Right atrium auricular region (tissue), 2 donors: ENCODE measurements at regions not wholly inside any gene's neighbourhood (a gene's known extent, or its start where the extent isn't known, plus 50 kb on each side); places are given as distances from the start of the nearest gene placed in this dataset.
"Not testable (repeated sequence)": the region's sequence is repeated elsewhere in the genome, so short reads cannot be mapped to it uniquely, and the experiment has no call there.

Source experiments
- DNase-seq: peaks from one replicate; pipeline ENCODE4 v3.0.0-alpha.2; 2019; ENCODE audit warnings: low spot score
- H3K27ac ChIP-seq, 2 donors: fragments of 200-600 bp; sonication (generic); 1 replicate in 1 of 2; 2 replicates in 1 of 2; pipeline ENCODE4 v1.5.1; 2016 to 2019
- H3K27me3 ChIP-seq, 2 donors: fragments of 200-600 bp; sonication (generic); one replicate each; pipeline versions ENCODE4 v1.5.1 to v1.6.0; 2017 to 2019
- H3K36me3 ChIP-seq: fragments of 200-600 bp; sonication (generic); one replicate; pipeline ENCODE4 v1.5.1; 2016
- H3K4me1 ChIP-seq, 2 donors: fragments of 200-600 bp; sonication (generic); one replicate each; pipeline versions ENCODE4 v1.5.1 to v1.6.0; 2017 to 2019
- H3K4me3 ChIP-seq, 2 donors: fragments of 200-600 bp; sonication (generic); 1 replicate in 1 of 2; 2 replicates in 1 of 2; pipeline ENCODE4 v1.5.1; 2017 to 2019; ENCODE audit warnings: mild to moderate bottlenecking in 1 of 2, moderate library complexity in 1 of 2
- H3K9me3 ChIP-seq, 2 donors: fragments of 200-600 bp; sonication (generic); one replicate each; pipeline ENCODE4 v1.5.1; 2019
- CTCF ChIP-seq, 2 donors: fragments of 200-600 bp; sonication (generic); IDR thresholded peaks; one replicate each; pipeline ENCODE4 v1.5.1; 2019; ENCODE audit warnings: antibody characterized with exemption in 2 of 2

- DNase-seq = no peak
- Histone ChIP-seq H3K27me3 (no peaks in the 10 kb centered on the region), H3K4me3 (no peak overlapping the region), H3K4me1 (no peaks in the 10 kb centered on the region), H3K36me3 (no peaks in the 10 kb centered on the region), H3K9me3 (no peaks in the 10 kb centered on the region), H3K27ac (no peak overlapping the region)
- no peak for TF ChIP-seq CTCF (IDR thresholded peaks at IDR 0.05)
Observed at GRCh38 chr13:33665626-33666175, 152.2 kb upstream of the RFC3 start.

DNA sequence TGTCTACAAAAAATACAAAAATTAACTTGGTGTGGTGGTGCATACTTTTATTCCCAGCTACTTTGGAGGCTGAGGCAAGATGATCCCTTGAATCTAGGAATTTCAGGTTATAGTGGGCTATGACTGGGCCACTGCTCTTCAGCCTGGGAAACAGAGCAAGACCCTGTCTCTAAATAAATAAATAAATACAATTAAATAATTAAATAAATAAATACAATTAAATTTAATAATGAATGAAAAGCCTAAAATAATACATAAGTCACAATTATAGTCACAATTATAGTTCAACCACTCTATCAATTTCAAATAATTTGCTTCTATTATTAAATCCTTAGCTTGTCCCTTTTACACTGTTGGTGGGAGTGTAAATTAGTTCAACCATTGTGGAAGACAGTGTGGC is 146.4 kb upstream of the RFC3 start:
- TF ChIP-seq CTCF (IDR thresholded peaks at IDR 0.05) = no peak
- no peak overlapping the region for H3K27ac ChIP-seq
- no peak for DNase-seq
- H3K9me3 ChIP-seq = no peaks in the 10 kb centered on the region
- no peaks in the 10 kb centered on the region for H3K27me3 ChIP-seq
- H3K36me3 ChIP-seq = no peaks in the 10 kb centered on the region
- H3K4me3 ChIP-seq = no peak overlapping the region
- peaks cover 0 to 12% of the 10 kb centered on the region in 2 donors for H3K4me1 ChIP-seq

- not testable (repeated sequence) for H3K4me3 ChIP-seq, H3K27me3 ChIP-seq, H3K9me3 ChIP-seq, H3K27ac ChIP-seq, DNase-seq, H3K36me3 ChIP-seq
- peaks cover 0 to 16% of the 10 kb centered on the region in 2 donors for H3K4me1 ChIP-seq
Observed at GRCh38 chr13:33672022-33672421, 145.9 kb upstream of the RFC3 start.

DNA sequence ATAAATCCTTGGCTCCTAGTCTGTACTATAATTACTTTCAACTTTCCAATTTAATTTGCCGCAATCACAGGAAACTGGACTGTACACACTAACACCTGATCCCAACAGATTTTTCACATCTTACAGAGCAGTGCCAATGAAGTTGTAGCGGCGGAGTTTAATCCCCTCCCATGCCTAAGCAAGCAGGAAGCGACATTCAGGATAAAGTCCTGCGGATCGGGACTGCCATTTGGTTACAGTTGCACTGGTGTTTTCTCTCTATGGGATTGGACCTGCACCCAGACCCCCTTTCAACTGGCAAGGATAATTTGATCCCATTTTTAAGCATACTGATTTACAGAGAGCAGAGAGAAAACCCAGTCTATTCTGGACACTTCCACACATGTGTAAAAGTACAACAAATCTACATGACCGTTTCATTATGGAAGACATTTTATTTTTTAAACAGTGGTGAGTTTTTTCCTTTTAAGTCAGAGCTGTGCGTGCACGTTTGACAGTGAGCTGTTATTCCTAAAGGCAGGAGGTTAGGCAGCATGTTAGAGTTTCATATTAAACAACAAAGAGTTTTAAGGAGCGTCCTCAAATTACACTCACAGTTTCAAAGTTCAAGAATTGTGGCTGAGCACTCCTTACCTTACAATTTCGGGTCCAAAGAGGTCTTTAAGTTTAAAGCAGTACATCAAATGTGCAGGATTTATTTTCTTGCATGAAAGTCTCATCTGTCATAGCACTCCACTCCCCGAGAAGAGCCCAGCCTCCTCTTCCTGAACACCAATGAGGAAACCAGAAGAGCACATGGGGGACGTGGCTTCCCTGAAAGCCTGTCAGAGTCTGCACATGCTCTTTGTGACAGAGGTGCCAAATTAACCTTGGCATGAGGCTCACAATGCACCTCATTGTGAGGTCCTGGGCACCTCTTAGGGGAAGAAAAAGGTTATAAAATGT is 141.6 kb upstream of the RFC3 start:
- peak; percentile 71 for DNase-seq
- TF ChIP-seq CTCF (IDR thresholded peaks at IDR 0.05) = no peak
- Histone ChIP-seq H3K9me3 (no peaks in the 10 kb centered on the region), H3K27ac (peak overlapping the region; percentile 62 to 66), H3K27me3 (no peaks in the 10 kb centered on the region), H3K36me3 (no peaks in the 10 kb centered on the region), H3K4me3 (peak overlapping the region; percentile 46 to 54), H3K4me1 (peaks cover 0 to 27% of the 10 kb centered on the region in 2 donors)

- H3K4me3 ChIP-seq = peak overlapping the region in 1 of 2 donors; percentile 54
- no peak for TF ChIP-seq CTCF (IDR thresholded peaks at IDR 0.05)
Observed at GRCh38 chr13:33677215-33677614, 140.7 kb upstream of the RFC3 start.

DNA sequence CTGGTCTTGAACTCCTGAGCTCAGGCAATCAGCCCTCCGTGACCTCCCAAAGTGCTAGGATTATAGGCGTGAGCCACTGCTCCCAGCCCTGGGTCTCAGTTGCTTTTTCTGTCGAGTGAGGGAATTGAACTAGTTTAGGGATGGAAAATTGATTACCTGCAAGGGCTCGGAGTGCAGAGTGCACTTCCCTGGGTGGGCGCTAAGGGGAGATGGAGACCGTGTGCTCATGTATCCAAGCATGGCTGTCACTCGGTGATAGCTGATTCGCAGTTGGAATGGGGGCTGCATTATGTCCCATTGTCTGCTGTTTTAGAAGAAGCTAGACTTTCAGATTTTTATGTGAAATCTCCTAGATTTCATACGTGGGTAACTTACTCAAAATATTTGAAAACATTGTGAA is 139.9 kb upstream of the RFC3 start:
- Histone ChIP-seq H3K4me1 (peaks cover 0 to 27% of the 10 kb centered on the region in 2 donors), H3K4me3 (no peak overlapping the region), H3K27me3 (no peaks in the 10 kb centered on the region), H3K27ac (no peak overlapping the region), H3K36me3 (no peaks in the 10 kb centered on the region), H3K9me3 (no peaks in the 10 kb centered on the region)
- no peak for DNase-seq
- TF ChIP-seq CTCF (IDR thresholded peaks at IDR 0.05) = no peak

More at GRCh38 chr13:33677215-33677614, 140.7 kb upstream of the RFC3 start:
- Histone ChIP-seq H3K9me3 (no peaks in the 10 kb centered on the region), H3K36me3 (no peaks in the 10 kb centered on the region), H3K27ac (peak overlapping the region; percentile 62 to 66), H3K4me1 (peaks cover 0 to 27% of the 10 kb centered on the region in 2 donors), H3K27me3 (no peaks in the 10 kb centered on the region)
- no peak for DNase-seq
